ENCODE measurements at regions not wholly inside any gene's neighbourhood (a gene's known extent, or its start where the extent isn't known, plus 50 kb on each side); places are given as distances from the start of the nearest gene placed in this dataset.

DNA sequence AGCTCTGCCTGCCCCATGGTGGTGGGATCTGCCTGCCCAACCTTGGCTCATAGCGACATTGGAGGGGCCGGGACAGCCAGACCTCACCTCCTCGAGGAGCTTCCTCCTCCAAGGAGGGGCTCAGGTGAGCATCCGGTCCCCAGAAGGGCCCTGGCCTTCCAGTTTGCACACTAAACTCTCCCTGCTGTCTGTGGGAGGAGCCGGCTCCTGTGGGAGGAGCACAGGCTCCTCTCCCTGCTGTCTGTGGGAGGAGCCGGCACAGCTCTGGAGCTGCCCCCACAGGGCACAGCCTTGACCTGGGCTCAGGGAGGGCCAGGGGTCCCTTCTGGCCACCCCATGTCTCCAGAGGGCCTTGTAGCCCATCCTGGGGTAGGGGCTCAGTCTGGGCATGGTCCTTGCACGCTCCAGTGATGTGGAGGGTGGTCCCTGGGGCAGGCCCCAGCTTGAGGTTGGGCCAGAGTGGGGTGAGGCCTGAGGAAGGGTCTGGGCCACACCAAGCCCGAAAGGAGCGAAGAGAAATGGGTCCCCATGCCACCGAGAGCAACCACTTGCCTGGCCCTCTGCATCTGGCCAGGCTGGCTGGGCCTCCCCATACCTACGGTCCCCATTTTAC is 147.5 kb upstream of the C14orf180 start:
- DNase-seq = no peak

DNA sequence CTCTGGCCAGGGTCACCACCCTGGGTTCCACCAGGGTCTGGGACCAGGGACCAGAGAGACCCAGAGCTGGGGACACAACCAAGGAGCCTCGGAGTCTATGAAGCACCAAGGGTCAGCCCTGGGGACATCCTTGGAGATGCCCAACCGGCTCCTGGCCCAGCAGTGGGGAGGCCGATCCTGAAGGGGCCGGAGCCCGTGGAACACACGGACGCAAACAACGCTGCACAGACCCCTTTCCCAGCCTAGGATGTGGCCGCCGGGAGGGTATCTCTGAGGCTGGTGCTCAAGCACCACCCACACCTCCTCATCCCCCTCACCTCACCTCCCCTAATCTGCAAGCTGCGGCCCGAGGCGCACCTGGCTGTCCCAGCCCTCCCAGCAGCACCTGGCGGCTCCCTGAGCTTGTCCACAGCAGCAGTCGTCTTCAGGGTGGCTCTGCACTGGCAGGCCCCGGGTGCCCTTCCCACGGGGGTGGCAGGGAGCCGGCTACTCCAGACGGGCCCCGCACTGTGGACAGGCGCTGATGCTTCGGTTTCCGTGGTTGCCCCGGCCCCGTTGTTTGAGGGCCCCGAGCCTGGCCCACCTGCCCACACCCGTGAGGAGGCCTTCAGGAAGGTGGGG is 146.8 kb upstream of the C14orf180 start:
- no peak for DNase-seq

DNA sequence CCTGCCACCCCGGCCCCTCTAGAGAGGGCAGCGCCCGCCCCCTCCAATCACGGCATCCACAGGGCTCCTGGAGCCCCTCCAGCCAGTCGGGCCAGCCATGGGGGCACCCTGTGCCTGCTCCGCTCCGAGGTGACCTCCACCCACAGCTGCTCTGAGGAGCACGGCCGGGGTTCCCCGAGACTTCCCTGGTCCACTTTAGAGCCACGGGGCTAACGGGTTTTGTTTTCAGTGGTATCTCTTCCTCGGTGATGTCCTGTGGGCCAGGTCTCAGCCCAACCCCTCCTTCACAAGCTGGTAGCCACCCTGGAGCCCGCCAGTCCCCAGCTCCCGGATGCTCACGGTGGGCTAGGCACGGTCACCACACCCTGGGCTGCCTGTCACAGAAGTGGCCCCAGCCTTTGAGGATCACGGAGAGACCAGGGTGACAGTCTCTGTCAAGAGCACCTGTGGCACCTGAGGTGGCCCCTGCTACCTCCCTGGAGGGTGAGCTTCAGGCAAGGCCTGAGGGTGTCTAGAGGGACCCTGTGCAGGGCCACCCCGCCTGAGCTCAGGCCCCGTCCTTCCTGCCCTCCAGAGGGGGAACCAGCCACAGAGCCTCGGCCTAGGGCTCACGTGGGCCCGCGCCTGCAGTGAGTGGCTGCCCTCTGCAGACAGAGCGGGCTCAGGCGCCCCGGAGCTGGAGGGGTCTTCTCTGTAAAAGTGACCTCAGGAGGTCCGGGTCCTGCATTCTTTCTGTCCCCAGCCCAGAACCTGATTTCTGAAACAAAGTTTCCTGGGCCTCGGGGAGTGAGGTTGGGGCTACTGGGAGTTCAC is 146.0 kb upstream of the C14orf180 start:
- DNase-seq = no peak

DNA sequence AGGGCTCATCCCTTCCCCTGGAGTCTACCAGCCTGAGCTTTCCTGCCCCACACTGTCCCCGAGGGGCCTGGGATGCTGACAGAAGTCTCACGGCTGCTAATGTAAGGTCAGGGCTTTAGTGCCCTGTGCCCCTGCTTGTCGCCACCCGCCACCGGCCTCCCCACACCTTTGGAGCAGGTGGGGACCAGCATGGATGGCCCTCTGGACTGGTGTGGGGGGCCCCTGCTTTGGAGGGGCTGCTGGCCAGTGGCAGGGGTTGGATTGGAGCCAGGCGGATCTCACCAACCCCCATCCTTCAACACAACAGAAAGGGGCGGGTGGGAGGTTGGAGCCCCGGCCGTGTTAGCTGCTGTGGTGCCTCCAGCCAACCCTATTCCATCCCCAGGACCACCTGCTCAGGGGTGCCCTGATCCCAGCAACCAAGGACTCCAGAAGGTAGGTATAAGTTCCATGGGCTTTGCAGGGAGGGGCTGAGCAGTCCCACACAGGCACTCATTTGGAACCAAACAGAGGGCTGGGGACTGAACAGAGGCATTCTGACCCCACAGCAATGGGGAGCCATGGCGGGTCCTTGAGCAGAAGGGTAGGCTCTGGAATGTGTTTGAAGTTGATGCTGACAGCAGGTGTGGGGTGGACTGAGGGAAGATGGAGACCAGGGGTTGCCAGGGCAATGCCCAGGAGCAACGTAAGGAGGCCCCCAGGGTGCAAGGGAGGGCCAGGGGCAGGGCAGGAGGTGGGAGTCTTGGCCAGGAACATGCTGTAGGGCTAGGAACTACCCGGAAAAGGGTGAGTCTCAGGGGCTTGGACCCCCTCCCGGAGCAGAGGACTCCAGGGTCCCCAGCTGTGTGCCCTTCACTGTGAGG is 145.1 kb upstream of the C14orf180 start:
- no peak for DNase-seq

DNA sequence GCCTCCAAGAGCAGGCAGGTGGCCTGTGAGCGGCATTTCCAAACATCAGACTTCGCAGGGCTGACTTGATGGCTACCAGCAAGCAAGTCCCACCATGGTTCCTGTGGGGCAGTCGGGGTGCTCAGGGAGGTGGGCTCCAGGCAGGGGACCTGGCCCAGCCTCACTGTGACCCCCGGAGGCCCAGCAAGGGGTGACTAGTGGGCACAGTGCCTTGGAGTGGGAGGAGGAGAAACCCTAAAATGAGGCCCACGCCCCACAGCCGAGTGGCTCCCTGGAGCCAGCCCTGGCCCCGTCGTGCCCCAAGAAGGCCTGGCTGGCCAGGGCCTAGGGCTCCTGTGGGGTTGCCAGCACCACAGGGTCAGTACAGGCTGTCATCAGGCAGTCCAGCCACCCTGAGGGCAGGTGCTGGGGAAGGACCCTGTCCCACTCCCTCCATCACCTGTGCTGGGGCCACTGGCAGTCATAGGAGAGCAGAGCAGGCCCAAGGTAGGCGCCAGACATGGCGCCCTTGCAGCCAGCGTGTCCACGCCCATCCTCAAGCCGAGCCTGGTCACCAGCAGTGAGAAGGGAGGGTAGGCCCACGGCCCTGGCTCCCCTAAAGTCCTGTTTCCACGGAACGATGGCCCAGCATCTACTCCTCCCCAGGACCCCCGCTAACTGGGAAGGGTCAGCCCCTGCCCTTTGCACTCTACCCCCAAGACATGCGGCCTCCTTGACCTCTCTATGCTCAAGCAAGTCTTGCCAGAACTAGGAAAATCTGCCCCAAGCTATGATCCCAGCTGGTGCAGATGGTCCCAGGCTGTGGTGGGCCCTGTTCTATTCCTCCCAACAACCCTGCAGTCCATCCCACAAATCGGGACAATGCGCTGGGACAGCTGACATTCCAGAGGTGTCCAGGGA is 144.2 kb upstream of the C14orf180 start:
- DNase-seq = no peak

DNA sequence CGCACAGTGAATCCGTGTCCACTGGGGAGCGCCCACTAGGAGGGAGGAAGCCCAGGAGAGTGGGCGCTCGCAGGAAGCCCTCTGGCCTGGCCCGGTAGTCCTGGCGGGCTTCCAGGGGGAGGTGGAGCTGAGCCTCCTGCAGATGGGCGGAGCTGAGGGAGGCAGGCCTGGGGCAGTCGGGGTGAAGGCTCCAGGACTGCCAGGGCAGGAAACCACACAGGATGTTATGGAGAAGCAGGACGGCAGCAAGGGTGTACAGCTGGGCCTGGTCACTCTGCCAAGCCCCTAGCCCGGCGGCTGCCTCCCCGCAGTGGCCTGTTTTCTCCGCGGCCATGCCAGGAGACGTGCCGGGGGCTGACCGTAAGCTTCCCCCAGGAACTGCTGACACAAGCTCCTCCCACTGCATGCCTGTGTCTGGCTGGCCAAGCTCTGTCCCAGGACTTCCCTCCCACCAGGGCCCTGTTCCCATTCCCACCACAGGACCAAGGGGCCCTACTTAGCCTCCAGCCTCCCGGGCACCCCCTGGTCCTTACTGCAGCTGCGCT is 143.4 kb upstream of the C14orf180 start:
- no peak for DNase-seq

DNA sequence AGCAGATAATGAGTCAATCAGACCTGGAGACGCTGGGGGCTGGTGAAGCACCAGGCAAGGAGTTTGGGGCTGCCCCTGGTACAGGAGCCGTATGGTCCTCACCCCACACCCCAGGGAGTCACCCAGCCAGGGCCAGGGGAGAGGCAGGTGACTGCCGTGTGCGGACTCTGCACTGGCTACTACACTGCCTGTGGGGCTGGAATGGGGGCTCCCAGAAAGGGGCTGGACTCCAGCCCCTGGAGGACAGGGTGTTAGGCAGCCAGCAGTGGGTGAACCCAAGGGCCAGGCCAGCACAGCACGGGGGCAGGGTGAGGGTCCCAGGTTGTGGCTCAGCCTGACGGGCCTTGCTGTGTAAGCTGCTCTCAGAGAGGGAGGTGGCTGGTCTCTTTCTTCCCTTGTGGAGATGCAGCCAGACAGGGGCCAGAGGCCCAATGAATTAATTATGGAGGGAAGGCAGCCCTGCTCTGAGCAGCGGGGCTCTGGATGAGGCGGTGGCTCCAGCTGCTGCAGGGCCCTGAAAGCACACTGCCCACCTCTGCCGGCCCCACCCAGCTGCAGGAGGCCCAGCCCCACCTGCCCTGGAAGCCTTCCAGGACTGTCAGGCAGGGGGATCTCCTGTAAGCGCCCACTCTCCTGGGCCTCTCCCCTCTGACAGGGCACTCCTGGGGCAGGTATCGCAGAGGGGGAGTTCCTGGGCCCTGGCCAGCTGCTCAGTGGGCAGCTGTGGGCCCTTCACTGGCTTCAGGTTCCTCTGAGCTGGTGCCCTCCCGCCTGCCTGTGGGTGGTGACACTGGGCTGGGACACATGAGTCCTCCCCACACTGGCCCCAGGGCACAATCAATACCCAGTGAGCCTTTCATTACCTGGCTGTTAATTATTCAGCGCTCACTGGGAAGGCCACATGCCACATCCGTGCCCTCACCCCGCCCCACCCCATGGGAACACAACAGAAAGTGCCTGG is 142.5 kb upstream of the C14orf180 start:
- no peak for DNase-seq

DNA sequence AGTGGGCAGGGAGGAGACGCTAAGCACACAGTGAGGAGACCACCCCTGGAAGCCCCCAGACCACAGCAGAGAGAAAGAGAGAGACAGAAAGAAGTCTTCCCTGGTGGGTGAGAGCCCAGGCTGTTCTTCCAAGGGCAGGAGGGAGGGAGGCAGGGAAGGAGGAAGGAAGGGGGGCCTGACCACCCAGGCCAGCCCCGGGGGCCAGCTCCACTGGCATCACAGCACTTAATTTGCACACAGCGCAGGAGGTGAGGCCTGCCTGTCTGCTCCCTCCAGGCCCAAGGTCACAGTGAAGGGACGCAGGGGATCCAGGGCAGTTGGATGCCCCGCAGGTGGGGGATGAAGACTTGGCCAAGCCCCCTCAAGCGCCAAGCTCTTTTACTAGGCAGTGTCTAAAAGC is 141.9 kb upstream of the C14orf180 start:
- DNase-seq = no peak

DNA sequence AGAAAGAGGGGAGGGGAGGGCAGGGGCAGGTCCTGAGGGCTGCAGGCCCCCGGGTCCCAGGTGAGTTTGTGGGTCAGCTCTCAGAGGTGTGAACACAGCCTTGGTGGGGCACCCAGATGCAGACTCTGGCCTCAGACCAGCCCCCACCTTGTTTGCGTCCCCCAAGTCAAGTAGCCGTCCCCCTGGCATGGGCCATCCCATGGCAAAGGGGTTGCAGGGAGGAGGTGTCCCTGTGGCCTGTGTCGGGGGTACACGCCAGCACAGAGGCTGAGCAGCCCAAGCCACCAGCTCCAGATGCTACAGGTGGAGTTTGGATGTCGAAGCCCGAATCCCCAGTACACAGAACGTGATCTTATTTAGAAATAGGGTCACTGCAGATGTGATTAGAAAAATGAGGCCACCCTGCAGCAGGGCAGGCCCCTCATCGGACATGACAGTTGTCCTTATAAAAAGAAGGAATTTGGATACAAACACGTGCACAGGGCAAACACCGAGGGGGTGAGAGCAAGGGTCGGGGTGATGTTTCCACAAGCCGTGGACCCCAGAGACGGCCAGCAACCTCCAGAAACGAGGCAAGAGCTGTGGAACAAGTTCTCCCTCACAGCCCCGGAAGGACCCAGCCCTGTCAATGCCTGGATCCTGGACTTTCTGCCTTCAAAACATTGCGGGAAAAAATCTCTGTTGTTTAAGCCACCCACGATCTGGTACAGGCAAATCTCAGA is 141.2 kb upstream of the C14orf180 start:
- no peak for DNase-seq

DNA sequence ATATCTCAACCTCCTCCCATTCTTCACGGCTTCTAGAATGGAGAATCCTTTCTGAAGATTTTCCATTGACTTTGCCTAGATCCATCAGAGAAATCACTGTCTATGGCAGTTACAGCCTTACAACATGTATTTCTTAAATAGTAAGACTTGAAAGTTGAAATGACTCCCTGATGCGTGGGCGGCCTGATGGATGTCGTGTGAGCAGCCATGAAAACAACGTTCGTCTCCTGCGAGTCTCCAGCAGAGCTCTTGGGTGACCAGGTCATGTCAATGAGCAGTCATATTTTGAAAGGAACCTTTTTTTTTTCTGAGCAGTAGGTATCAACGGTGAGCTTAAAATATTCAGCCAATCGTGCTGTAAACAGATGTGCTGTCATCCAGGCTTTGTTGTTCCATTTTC is 139.9 kb upstream of the C14orf180 start:
- no peak for DNase-seq

DNA sequence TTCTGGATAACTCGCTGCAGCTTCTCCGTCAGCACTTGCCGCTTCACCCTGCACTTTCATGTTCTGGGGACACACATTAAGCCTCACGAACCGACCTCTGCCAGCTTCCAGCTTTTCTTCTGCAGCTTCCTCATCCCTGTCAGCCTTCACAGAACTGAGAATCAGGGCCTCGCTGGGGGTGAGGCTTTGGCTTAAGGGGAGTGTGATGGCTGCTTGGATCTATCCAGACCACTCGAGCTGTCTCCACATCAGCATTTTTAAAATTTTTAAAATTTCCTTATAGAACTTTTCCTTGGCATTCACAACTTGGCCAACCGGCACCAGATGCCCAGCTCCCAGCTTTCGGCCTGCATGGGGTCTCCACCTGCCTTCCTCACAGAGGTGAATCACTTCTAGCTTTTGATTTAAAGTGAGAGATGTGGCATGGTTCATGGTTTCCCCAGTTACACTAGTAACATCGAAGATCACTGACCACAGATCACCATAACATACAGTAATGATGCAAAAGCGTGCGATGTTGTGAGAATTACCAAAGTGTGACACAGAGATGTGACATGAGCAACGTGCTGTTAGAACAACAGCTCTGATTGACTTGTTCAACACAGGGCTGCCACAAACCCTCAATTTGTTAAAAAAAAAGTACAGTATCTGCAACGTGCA is 139.1 kb upstream of the C14orf180 start:
- DNase-seq = no peak

DNA sequence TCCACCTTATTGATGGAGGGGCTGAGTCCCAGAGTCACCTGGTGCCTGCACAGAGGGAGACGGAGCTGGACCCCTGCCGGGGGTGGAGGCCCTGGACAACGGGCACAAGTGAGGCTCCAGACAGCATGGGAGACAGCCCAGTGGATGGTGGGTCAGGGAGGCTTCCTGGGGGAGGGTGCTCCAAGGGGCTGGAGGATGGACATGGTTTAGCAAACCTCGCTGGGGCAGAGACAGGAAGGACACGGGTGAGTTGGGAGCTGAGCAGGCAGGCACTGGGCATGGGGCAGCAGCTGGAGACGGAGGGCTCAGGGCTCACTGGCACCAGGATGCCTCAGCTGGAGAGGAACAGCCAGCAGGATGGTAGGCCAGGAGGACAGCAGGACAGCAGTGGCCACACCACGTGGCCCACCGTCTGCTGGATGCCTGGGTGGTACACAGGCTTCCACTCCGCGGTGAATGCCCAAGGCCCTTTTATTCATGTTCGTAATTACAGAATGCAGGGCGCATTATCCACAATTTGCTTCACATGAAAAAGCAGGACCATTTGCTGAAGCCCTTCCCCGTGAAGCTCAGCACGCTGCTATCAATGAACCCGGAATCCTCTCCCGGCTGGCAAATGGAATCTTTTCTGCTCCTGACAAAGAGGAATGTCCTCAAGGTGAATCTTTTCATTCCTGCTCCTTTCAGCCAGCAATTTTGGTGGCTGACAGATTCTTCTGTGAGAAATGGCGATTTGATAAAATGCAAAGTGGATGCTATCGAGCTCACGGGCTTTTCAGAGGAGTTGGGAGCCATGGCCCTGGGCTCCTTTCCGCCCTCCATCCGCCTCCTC is 138.1 kb upstream of the C14orf180 start:
- DNase-seq = no peak

DNA sequence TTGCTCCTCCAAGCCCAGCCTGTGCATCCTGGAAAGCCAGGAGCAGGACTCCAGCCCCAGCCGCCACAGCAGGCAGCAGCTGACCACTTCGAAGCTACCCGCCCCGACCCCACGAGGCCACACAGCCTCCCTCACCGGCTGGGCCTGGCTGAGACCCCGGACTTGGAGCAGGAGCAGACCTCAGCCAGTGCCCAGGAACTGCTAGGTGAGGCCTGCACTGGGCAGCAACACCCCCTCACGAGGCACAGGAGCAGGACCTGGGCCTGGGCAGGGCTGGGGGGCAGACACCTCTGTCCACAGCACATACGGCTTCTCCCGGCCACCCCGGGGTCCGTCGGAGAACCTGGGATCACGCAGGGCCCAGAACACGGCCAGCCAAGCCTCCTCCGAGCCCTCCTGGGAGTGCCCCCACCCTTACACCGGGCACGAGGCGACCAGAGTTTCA is 137.4 kb upstream of the C14orf180 start:
- DNase-seq = no peak

DNA sequence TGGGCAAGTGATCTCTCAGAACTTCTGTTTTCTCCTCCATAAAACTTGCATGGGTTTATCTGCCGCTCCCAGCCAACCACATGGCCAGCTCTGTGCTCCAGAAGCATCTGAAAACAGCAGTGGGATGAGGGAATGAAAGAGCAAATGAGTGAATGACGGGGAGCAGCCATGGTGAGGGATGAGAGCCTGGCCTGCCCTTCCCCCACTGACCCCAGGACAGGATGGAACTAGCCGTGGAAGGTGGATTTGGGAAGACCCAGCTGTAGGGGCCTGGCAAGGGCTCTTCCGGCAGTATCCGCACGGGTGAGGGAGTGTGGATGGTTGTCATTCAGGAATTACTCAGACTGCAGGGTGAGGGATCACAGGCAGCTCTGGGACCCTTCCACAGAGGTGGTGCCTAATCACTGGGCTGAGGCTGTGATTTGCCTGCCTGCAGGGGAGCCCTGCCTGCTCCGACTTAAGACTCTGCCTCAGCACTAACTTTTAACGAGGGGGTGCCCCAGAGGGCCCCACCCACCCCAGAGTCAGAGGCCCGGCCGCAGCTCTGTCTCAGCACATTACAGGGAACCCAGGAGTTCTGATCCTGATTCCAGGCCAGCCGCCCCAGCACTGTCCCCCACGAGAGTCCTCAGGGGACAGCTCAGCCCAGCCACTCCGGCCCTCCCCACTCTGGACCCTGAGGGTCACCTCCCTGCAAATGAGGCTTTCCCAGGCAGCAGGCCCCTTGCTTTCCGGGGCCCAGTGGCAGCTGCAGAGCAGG is 136.8 kb upstream of the C14orf180 start:
- DNase-seq = no peak

DNA sequence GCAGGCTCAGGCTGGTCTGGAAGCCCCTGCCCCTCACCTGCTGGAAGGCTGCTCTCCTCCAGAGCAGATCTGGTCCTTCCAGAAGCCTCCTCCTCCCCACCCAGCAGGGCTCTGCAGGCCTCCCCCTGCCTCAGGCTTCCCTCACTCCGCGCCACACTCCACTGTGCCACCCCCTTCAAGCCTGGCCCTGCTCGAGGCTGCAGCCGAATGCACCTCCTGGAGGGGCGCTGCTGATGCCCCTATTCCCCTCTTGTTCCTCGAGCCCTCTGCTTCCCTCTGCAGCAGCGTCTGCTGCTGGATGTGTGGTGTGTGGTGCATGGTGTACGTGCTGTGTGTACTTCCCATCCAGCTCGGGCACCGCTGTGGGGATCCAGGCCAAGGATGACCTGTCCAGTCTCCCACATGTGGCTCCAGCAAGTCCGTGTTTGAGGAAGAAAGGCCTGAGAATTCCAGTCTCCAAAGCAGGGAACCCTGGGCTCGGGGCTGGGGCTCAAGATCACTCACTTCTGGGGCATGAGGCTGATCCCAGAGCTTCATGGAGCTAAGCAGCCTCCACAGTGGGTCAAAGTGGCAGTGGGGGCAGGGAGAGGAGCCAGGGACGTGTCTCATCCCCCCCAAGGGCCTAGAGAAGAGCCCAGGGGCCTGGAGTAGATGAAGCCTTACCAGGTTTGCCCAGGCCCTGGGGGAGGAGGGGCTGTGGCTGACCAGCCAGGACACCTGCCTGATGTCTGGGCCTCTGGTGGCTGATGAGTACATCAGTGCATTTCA is 136.0 kb upstream of the C14orf180 start:
- no peak for DNase-seq

DNA sequence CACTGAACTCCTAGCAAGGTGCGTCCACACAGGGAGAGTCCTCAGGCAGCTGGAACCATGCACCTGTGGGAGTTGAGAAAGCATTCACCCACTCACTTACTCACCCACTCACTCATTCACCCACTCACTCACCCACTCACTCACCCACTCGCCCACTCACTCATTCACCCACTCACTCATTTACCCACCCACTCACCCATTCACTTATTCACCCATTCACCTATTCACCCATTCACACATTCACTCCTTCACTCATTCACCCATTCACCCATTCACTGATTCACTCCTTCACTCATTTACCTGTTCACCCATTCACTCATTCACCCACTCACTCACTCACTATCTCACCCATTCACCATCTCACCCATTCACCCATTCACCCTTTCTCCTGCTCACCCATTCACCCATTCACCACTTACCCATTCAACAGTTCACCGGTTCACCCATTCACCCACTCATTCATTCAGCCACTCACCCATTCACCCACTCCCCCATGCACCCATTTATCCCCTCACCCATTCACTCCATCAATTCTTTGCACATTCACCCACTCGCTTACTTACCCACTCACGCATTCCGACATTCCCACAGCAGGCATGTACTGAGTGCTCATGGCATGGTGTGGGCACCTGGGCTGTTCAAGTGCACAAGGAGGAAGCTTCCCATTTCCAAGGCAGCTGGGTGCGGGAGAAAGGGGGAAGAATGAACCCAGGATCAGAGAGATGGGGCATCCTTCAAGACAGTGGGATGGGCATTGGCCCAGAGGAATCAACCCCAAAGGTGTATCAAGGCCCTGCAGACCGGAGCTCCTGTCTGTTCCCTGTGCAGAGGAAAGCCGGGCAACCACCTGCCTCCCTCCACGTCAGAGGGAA is 135.2 kb upstream of the C14orf180 start:
- DNase-seq = no peak
